ENCODE measurements at regions not wholly inside any gene's neighbourhood (a gene's known extent, or its start where the extent isn't known, plus 50 kb on each side); places are given as distances from the start of the nearest gene placed in this dataset.

DNA sequence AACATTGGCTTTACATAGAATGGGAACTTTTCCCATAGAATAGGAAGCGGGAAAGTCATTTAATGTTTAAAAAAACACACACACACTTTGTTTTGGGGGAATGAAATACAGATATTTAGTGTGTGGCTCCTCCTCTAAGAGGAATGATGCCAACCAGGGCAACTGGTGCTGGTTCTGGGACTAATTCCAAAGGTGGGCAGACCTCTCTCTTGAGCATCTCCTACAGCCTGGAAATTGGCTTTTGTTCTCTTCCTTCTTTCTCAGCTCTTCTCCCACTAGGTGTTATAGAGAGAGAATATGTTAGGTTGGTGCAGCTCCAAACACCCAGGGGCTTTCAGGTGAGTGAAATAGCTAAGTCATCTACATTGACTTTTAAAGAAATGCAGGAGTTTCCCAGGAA is 190.1 kb downstream of the RAD51AP2 start:
- H3K27ac ChIP-seq = no peak overlapping the region
- H3K27me3 ChIP-seq = no peaks in the 10 kb centered on the region
- intact Hi-C loops (cut with DNase I) = no loop called here
- H3K9me3 ChIP-seq = no peaks in the 10 kb centered on the region
- WGBS, 2 donors = 50% methylated on average over 1 of the region's 1 CpG
- H3K4me1 ChIP-seq = peaks cover 6 to 32% (median 8%) of the 10 kb centered on the region in 3 donors
- DNase-seq = no peak
- no peaks in the 10 kb centered on the region for H3K36me3 ChIP-seq
- TF ChIP-seq POLR2A (IDR thresholded peaks at IDR 0.05) = no peak
- TF ChIP-seq, protein P1, sequence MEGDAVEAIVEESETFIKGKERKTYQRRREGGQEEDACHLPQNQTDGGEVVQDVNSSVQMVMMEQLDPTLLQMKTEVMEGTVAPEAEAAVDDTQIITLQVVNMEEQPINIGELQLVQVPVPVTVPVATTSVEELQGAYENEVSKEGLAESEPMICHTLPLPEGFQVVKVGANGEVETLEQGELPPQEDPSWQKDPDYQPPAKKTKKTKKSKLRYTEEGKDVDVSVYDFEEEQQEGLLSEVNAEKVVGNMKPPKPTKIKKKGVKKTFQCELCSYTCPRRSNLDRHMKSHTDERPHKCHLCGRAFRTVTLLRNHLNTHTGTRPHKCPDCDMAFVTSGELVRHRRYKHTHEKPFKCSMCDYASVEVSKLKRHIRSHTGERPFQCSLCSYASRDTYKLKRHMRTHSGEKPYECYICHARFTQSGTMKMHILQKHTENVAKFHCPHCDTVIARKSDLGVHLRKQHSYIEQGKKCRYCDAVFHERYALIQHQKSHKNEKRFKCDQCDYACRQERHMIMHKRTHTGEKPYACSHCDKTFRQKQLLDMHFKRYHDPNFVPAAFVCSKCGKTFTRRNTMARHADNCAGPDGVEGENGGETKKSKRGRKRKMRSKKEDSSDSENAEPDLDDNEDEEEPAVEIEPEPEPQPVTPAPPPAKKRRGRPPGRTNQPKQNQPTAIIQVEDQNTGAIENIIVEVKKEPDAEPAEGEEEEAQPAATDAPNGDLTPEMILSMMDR (IDR thresholded peaks at IDR 0.05) = no peak
- H3K4me3 ChIP-seq = no peak overlapping the region

GRCh38 chr2:17327649-17328048 is 190.6 kb downstream of the RAD51AP2 start:
- Histone ChIP-seq H3K27ac (peak overlapping the region in 2 of 4 donors; percentile 10 to 30), H3K9me3 (no peaks in the 10 kb centered on the region), H3K4me3 (no peak overlapping the region), H3K4me1 (peaks cover 6 to 32% (median 8%) of the 10 kb centered on the region in 3 donors), H3K27me3 (no peaks in the 10 kb centered on the region), H3K36me3 (no peaks in the 10 kb centered on the region)
- intact Hi-C loops (cut with DNase I) = no loop called here
- 27 to 64% methylated on average over 3 to 4 of the region's 4 CpGs for WGBS, 2 donors
- DNase-seq = no peak
- no peak for TF ChIP-seq POLR2A (IDR thresholded peaks at IDR 0.05)
- TF ChIP-seq, protein P1 (IDR thresholded peaks at IDR 0.05) = no peak

DNA sequence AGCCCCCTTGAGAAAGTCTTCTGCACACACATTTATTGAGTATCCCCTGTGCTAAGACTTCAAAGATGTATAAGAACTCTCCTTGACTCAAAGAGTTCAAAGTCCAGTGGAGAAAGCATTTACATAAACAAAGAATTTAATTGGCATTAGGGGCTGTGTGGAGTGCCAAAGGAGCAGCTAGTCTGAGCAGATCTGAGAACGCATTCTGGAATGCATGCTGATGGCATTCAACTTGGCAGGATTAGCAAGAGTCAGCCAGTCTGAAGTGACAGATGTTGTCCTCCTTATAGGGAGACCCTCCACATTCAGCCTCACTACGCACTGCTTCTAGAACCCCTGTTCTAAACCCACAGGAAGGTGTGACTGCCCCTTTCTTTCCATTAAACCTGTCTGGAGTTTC is 191.5 kb downstream of the RAD51AP2 start:
- Histone ChIP-seq H3K36me3 (no peaks in the 10 kb centered on the region), H3K9me3 (no peaks in the 10 kb centered on the region), H3K27ac (peak overlapping the region in 1 of 4 donors; percentile 10), H3K4me3 (no peak overlapping the region), H3K27me3 (no peaks in the 10 kb centered on the region), H3K4me1 (peaks cover 6 to 32% (median 8%) of the 10 kb centered on the region in 3 donors)
- WGBS, 2 donors = 37 to 58% methylated on average over 2 of the region's 2 CpGs
- TF ChIP-seq, protein P1 (IDR thresholded peaks at IDR 0.05) = no peak
- no peak for TF ChIP-seq POLR2A (IDR thresholded peaks at IDR 0.05)
- no peak for DNase-seq
- intact Hi-C loops (cut with DNase I) = no loop called here

GRCh38 chr2:17323697-17324096 is 194.5 kb downstream of the RAD51AP2 start:
- Histone ChIP-seq H3K27ac (no peak overlapping the region), H3K36me3 (no peaks in the 10 kb centered on the region), H3K4me1 (peaks cover 6 to 31% (median 8%) of the 10 kb centered on the region in 3 donors), H3K9me3 (no peaks in the 10 kb centered on the region), H3K27me3 (no peaks in the 10 kb centered on the region), H3K4me3 (no peak overlapping the region)
- TF ChIP-seq, protein P1 (IDR thresholded peaks at IDR 0.05) = no peak
- no peak for TF ChIP-seq POLR2A (IDR thresholded peaks at IDR 0.05)
- DNase-seq = no peak
- intact Hi-C loops (cut with DNase I) = no loop called here
- WGBS, 2 donors = 62 to 81% methylated on average over 5 of the region's 5 CpGs

- peaks cover 6 to 18% (median 8%) of the 10 kb centered on the region in 3 donors for H3K4me1 ChIP-seq
- H3K4me3 ChIP-seq = no peak overlapping the region
- no peak overlapping the region for H3K27ac ChIP-seq
- H3K9me3 ChIP-seq = no peaks in the 10 kb centered on the region
- no peak for DNase-seq
- H3K27me3 ChIP-seq = no peaks in the 10 kb centered on the region
- H3K36me3 ChIP-seq = no peaks in the 10 kb centered on the region
- intact Hi-C loops (cut with DNase I) = no loop called here
- WGBS, 2 donors = 55 to 69% methylated on average over 2 of the region's 2 CpGs
- TF ChIP-seq, protein P1 (IDR thresholded peaks at IDR 0.05) = no peak
- no peak for TF ChIP-seq POLR2A (IDR thresholded peaks at IDR 0.05)
Observed at GRCh38 chr2:17322461-17322860, 195.8 kb downstream of the RAD51AP2 start.

All from esophagus squamous epithelium (tissue), 5 donors.